ENCODE measurements at regions not wholly inside any gene's neighbourhood (a gene's known extent, or its start where the extent isn't known, plus 50 kb on each side); places are given as distances from the start of the nearest gene placed in this dataset.

DNA sequence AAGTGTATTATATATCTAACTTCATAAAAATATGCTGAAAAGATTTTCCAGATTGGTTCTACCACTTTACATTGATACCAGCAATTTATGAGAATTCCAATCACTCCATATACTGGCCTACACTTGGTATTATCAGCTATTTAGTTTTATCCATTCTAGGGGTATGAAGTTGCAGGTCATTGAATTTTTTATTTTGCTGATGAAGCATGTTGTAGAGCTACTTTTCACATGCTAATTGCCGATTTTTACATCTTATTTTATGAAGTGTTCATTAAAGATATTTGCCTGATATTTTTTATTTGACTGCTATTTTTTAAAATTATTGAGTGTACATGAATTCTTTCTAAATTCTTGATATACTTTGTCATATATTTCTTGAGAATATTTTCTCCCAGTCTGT, 542.1 kb downstream of the ADCYAP1 start:
- TF ChIP-seq MAX (IDR thresholded peaks at IDR 0.05; ENCODE audit: low read depth, low read length) (no peak), POLR2A (IDR thresholded peaks at IDR 0.05; ENCODE audit: extremely low read depth, insufficient read length) (no peak), MYC (IDR thresholded peaks at IDR 0.05; ENCODE audit: low read depth, low read length) (no peak)
- TF ChIP-seq, protein P1, sequence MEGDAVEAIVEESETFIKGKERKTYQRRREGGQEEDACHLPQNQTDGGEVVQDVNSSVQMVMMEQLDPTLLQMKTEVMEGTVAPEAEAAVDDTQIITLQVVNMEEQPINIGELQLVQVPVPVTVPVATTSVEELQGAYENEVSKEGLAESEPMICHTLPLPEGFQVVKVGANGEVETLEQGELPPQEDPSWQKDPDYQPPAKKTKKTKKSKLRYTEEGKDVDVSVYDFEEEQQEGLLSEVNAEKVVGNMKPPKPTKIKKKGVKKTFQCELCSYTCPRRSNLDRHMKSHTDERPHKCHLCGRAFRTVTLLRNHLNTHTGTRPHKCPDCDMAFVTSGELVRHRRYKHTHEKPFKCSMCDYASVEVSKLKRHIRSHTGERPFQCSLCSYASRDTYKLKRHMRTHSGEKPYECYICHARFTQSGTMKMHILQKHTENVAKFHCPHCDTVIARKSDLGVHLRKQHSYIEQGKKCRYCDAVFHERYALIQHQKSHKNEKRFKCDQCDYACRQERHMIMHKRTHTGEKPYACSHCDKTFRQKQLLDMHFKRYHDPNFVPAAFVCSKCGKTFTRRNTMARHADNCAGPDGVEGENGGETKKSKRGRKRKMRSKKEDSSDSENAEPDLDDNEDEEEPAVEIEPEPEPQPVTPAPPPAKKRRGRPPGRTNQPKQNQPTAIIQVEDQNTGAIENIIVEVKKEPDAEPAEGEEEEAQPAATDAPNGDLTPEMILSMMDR (IDR thresholded peaks at IDR 0.05; ENCODE audit: low read depth, low read length) = no peak
- H3K4me3 ChIP-seq (ENCODE audit: low read depth, low read length) = no peak overlapping the region
- DNase-seq (ENCODE audit: low read depth) = no peak

GRCh38 chr18:1452821-1453220, 548.1 kb downstream of the ADCYAP1 start:
- no peak for TF ChIP-seq MYC (IDR thresholded peaks at IDR 0.05; ENCODE audit: low read depth, low read length)
- TF ChIP-seq MAX (IDR thresholded peaks at IDR 0.05; ENCODE audit: low read depth, low read length) = no peak
- no peak for TF ChIP-seq POLR2A (IDR thresholded peaks at IDR 0.05; ENCODE audit: extremely low read depth, insufficient read length)
- TF ChIP-seq, protein P1 (IDR thresholded peaks at IDR 0.05; ENCODE audit: low read depth, low read length) = no peak
- H3K4me3 ChIP-seq (ENCODE audit: low read depth, low read length) = no peak overlapping the region
- DNase-seq (ENCODE audit: low read depth) = no peak

DNA sequence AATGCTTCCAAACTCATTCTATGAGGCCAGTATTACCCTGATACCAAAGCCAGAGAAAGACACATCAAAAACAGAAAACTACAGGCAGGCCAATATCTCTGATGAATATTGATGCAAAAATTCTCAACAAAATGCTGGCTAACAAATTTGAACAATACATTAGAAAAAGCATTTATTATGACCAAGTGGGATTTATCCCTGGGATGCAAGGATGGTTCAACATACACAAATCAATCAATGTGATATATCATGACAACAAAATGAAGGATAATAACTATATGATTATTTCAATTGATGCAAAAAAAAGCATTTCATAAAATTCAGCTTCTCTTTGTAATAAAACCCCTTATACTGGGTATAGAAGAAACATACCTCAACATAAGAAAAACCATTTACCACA, 550.9 kb downstream of the ADCYAP1 start:
- no peak overlapping the region for H3K4me3 ChIP-seq (ENCODE audit: low read depth, low read length)
- DNase-seq (ENCODE audit: low read depth) = no peak
- TF ChIP-seq, protein P1 (IDR thresholded peaks at IDR 0.05; ENCODE audit: low read depth, low read length) = no peak
- TF ChIP-seq MAX (IDR thresholded peaks at IDR 0.05; ENCODE audit: low read depth, low read length) (no peak), POLR2A (IDR thresholded peaks at IDR 0.05; ENCODE audit: extremely low read depth, insufficient read length) (no peak), MYC (IDR thresholded peaks at IDR 0.05; ENCODE audit: low read depth, low read length) (no peak)

DNA sequence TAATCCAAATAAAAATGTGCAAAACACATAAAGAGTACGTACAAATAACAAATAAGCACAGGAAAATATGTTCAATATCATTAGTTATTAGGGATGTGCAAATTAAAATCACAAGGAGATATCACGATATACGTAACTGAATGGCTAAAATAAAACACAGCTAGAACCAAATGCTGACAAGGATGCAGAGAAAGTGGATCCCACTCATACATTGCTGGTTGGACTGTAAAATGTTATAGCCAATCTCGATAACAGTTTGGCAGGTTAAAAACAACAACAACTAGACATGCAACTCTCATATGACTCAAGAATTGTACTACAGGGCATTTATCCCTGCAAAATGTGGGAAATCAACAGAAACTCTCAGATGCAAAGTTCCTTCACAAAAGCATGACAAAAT, 553.9 kb downstream of the ADCYAP1 start:
- TF ChIP-seq, protein P1 (IDR thresholded peaks at IDR 0.05; ENCODE audit: low read depth, low read length) = no peak
- no peak for TF ChIP-seq POLR2A (IDR thresholded peaks at IDR 0.05; ENCODE audit: extremely low read depth, insufficient read length)
- TF ChIP-seq MYC (IDR thresholded peaks at IDR 0.05; ENCODE audit: low read depth, low read length) = no peak
- TF ChIP-seq MAX (IDR thresholded peaks at IDR 0.05; ENCODE audit: low read depth, low read length) = no peak
- DNase-seq (ENCODE audit: low read depth) = no peak
- H3K4me3 ChIP-seq (ENCODE audit: low read depth, low read length) = no peak overlapping the region

DNA sequence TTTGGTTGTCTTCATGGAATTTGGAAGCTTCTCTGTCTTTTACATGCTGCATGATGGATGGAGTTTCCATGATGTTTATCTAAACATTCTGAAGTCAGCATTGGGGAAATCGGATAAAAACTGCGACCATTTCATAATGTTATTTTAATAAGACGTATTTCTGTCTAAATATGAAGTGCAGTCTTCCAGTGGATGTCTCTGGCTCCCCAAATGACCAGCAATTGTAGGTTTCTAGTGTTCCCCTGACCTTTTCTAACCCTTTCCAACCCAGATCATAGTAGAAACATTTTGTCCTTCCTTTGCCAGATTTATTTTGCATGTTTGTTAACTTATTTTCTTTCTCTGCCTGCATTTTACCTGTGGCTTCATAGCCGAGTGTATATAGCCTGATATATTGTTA, 559.3 kb downstream of the ADCYAP1 start:
- TF ChIP-seq MYC (IDR thresholded peaks at IDR 0.05; ENCODE audit: low read depth, low read length) (no peak), MAX (IDR thresholded peaks at IDR 0.05; ENCODE audit: low read depth, low read length) (no peak), POLR2A (IDR thresholded peaks at IDR 0.05; ENCODE audit: extremely low read depth, insufficient read length) (no peak)
- TF ChIP-seq, protein P1 (IDR thresholded peaks at IDR 0.05; ENCODE audit: low read depth, low read length) = no peak
- DNase-seq (ENCODE audit: low read depth) = no peak
- H3K4me3 ChIP-seq (ENCODE audit: low read depth, low read length) = no peak overlapping the region
